Erythroblast (primary cell): ENCODE measurements at regions not wholly inside any gene's neighbourhood (a gene's known extent, or its start where the extent isn't known, plus 50 kb on each side); places are given as distances from the start of the nearest gene placed in this dataset.

Source experiments
- DNase-seq, 2 experiments: peaks; one replicate each; lab custom pipeline; 2025; lab: John Stamatoyannopoulos, UW
- GATA1 ChIP-seq: IDR thresholded peaks from 2 replicates; pipeline ENCODE4 v1.6.1; 2011; ENCODE audit warnings: low read depth, mild to moderate bottlenecking, control low read depth, low read length, moderate library complexity
- POLR2A ChIP-seq: IDR thresholded peaks from 2 replicates; pipeline ENCODE4 v1.6.1; 2011; ENCODE audit warnings: mild to moderate bottlenecking, low read length

GRCh38 chr20:24385547-24385946 is 83.9 kb upstream of the SYNDIG1 start:
- DNase-seq, result no peak
- no peak for TF ChIP-seq GATA1
- no peak for TF ChIP-seq POLR2A

- no peak for TF ChIP-seq POLR2A
- TF ChIP-seq GATA1, result no peak
- no peak for DNase-seq
Measured at GRCh38 chr20:24384865-24385264, 84.6 kb upstream of the SYNDIG1 start.

GRCh38 chr20:24382743-24383142 is 86.7 kb upstream of the SYNDIG1 start:
- TF ChIP-seq GATA1, result no peak
- TF ChIP-seq POLR2A, result no peak
- no peak for DNase-seq

- TF ChIP-seq POLR2A, result no peak
- no peak for TF ChIP-seq GATA1
Measured at GRCh38 chr20:24382331-24382730, 87.1 kb upstream of the SYNDIG1 start.

GRCh38 chr20:24381886-24382285 is 87.5 kb upstream of the SYNDIG1 start:
- no peak for TF ChIP-seq POLR2A
- TF ChIP-seq GATA1, result no peak
- DNase-seq, result no peak

More at GRCh38 chr20:24382331-24382730, 87.1 kb upstream of the SYNDIG1 start:
- no peak for DNase-seq

- no peak for TF ChIP-seq GATA1
- TF ChIP-seq POLR2A, result no peak
- DNase-seq, result no peak
Measured at GRCh38 chr20:24379484-24379927, 89.9 kb upstream of the SYNDIG1 start.

GRCh38 chr20:24378661-24379483 is 90.6 kb upstream of the SYNDIG1 start:
- TF ChIP-seq GATA1, result no peak
- DNase-seq, result no peak

- TF ChIP-seq POLR2A, result no peak
- TF ChIP-seq GATA1, result no peak
- no peak for DNase-seq
Measured at GRCh38 chr20:24376311-24377099, 92.9 kb upstream of the SYNDIG1 start.

GRCh38 chr20:24373372-24373771 is 96.1 kb upstream of the SYNDIG1 start:
- TF ChIP-seq GATA1, result no peak
- TF ChIP-seq POLR2A, result no peak
- DNase-seq, result no peak

- TF ChIP-seq POLR2A (no peak), GATA1 (no peak)
- DNase-seq, result no peak
Measured at GRCh38 chr20:24370911-24371695, 98.3 kb upstream of the SYNDIG1 start.

- no peak for TF ChIP-seq GATA1
- TF ChIP-seq POLR2A, result no peak
Measured at GRCh38 chr20:24370249-24370648, 99.2 kb upstream of the SYNDIG1 start.

GRCh38 chr20:24368253-24368652 is 101.2 kb upstream of the SYNDIG1 start:
- DNase-seq, result no peak
- TF ChIP-seq GATA1 (no peak), POLR2A (no peak)

More at GRCh38 chr20:24370249-24370648, 99.2 kb upstream of the SYNDIG1 start:
- no peak for DNase-seq

GRCh38 chr20:24366336-24367004 is 103.0 kb upstream of the SYNDIG1 start:
- no peak for DNase-seq
- TF ChIP-seq GATA1 (no peak), POLR2A (no peak)
